ENCODE measurements at regions not wholly inside any gene's neighbourhood (a gene's known extent, or its start where the extent isn't known, plus 50 kb on each side); places are given as distances from the start of the nearest gene placed in this dataset.

- no peaks in the 10 kb centered on the region for H3K4me1 Mint-ChIP-seq
- TF ChIP-seq EZH2phosphoT487 (IDR thresholded peaks at IDR 0.05) = no peak
- TF ChIP-seq, protein P1, sequence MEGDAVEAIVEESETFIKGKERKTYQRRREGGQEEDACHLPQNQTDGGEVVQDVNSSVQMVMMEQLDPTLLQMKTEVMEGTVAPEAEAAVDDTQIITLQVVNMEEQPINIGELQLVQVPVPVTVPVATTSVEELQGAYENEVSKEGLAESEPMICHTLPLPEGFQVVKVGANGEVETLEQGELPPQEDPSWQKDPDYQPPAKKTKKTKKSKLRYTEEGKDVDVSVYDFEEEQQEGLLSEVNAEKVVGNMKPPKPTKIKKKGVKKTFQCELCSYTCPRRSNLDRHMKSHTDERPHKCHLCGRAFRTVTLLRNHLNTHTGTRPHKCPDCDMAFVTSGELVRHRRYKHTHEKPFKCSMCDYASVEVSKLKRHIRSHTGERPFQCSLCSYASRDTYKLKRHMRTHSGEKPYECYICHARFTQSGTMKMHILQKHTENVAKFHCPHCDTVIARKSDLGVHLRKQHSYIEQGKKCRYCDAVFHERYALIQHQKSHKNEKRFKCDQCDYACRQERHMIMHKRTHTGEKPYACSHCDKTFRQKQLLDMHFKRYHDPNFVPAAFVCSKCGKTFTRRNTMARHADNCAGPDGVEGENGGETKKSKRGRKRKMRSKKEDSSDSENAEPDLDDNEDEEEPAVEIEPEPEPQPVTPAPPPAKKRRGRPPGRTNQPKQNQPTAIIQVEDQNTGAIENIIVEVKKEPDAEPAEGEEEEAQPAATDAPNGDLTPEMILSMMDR (IDR thresholded peaks at IDR 0.05) = no peak
- no peak overlapping the region for H3K27ac Mint-ChIP-seq
- Histone ChIP-seq H3K4me1 (no peaks in the 10 kb centered on the region), H3K9me3 (ENCODE audit: low read depth) (no peaks in the 10 kb centered on the region), H3K9ac (no peak overlapping the region), H3K4me2 (no peak overlapping the region), H3K27me3 (no peaks in the 10 kb centered on the region), H3K79me2 (ENCODE audit: low read depth) (no peaks in the 10 kb centered on the region), H2AFZ (replicated peaks) (no peak overlapping the region), H4K20me1 (ENCODE audit: low read depth) (no peaks in the 10 kb centered on the region), H3K36me3 (no peaks in the 10 kb centered on the region), H3K4me3 (no peak overlapping the region), H3F3A (ENCODE audit: low read depth) (no peaks in the 10 kb centered on the region), H3K27ac (no peak overlapping the region)
- DNase-seq (ENCODE audit: low spot score) = peak; percentile 5
- H3K9me3 Mint-ChIP-seq = no peaks in the 10 kb centered on the region
- no peaks in the 10 kb centered on the region for H3K36me3 Mint-ChIP-seq
- peaks cover 2% of the 10 kb centered on the region for H3K27me3 Mint-ChIP-seq (ENCODE audit: insufficient read depth, low read depth)
- no peak overlapping the region for H3K4me3 Mint-ChIP-seq
Measured at GRCh38 chr4:32748498-32748897, 2028.3 kb downstream of the PCDH7 start.

- no peak overlapping the region for H3K4me3 Mint-ChIP-seq
- peaks cover 6% of the 10 kb centered on the region for H3K9me3 Mint-ChIP-seq
- H3K4me1 ChIP-seq = no peaks in the 10 kb centered on the region
- no peak overlapping the region for H3K4me2 ChIP-seq
- H2AFZ ChIP-seq (replicated peaks) = no peak overlapping the region
- no peaks in the 10 kb centered on the region for H4K20me1 ChIP-seq (ENCODE audit: low read depth)
- no peaks in the 10 kb centered on the region for H3K9me3 ChIP-seq (ENCODE audit: low read depth)
- H3F3A ChIP-seq (ENCODE audit: low read depth) = no peaks in the 10 kb centered on the region
- no peak overlapping the region for H3K9ac ChIP-seq
- no peaks in the 10 kb centered on the region for H3K79me2 ChIP-seq (ENCODE audit: low read depth)
- no peak for TF ChIP-seq EZH2phosphoT487 (IDR thresholded peaks at IDR 0.05)
- H3K27ac Mint-ChIP-seq = no peak overlapping the region
- no peak overlapping the region for H3K4me3 ChIP-seq
- H3K27ac ChIP-seq = no peak overlapping the region
- H3K36me3 Mint-ChIP-seq = no peaks in the 10 kb centered on the region
- no peak for DNase-seq (ENCODE audit: low spot score)
- no peaks in the 10 kb centered on the region for H3K4me1 Mint-ChIP-seq
- peaks cover 2% of the 10 kb centered on the region for H3K27me3 Mint-ChIP-seq (ENCODE audit: insufficient read depth, low read depth)
- H3K36me3 ChIP-seq = no peaks in the 10 kb centered on the region
- H3K27me3 ChIP-seq = no peaks in the 10 kb centered on the region
Measured at GRCh38 chr4:32752962-32753361, 2032.8 kb downstream of the PCDH7 start.

- Histone ChIP-seq H3K27me3 (no peaks in the 10 kb centered on the region), H3K4me3 (no peak overlapping the region), H3K4me1 (no peaks in the 10 kb centered on the region), H4K20me1 (ENCODE audit: low read depth) (no peaks in the 10 kb centered on the region), H3K79me2 (ENCODE audit: low read depth) (no peaks in the 10 kb centered on the region), H2AFZ (replicated peaks) (no peak overlapping the region), H3K9ac (no peak overlapping the region), H3K9me3 (ENCODE audit: low read depth) (no peaks in the 10 kb centered on the region), H3K4me2 (no peak overlapping the region), H3F3A (ENCODE audit: low read depth) (no peaks in the 10 kb centered on the region), H3K27ac (no peak overlapping the region), H3K36me3 (no peaks in the 10 kb centered on the region)
- H3K36me3 Mint-ChIP-seq = no peaks in the 10 kb centered on the region
- H3K27ac Mint-ChIP-seq = no peak overlapping the region
- no peaks in the 10 kb centered on the region for H3K27me3 Mint-ChIP-seq (ENCODE audit: insufficient read depth, low read depth)
- no peak overlapping the region for H3K4me3 Mint-ChIP-seq
- H3K4me1 Mint-ChIP-seq = no peaks in the 10 kb centered on the region
- H3K9me3 Mint-ChIP-seq = no peaks in the 10 kb centered on the region
- DNase-seq (ENCODE audit: low spot score) = no peak
- TF ChIP-seq, protein P1 (IDR thresholded peaks at IDR 0.05) = no peak
- TF ChIP-seq EZH2 (IDR thresholded peaks at IDR 0.05) (no peak), EZH2phosphoT487 (IDR thresholded peaks at IDR 0.05) (no peak)
Measured at GRCh38 chr4:32768664-32769389, 2048.7 kb downstream of the PCDH7 start.

- H3K27me3 ChIP-seq = no peaks in the 10 kb centered on the region
Measured at GRCh38 chr4:32771491-32771890, 2051.3 kb downstream of the PCDH7 start.

More at GRCh38 chr4:32771491-32771890, 2051.3 kb downstream of the PCDH7 start:
- H3K4me1 ChIP-seq = no peaks in the 10 kb centered on the region
- H3K9me3 ChIP-seq (ENCODE audit: low read depth) = no peaks in the 10 kb centered on the region
- H3K4me3 ChIP-seq = no peak overlapping the region
- no peak overlapping the region for H3K4me2 ChIP-seq
- H3K36me3 Mint-ChIP-seq = no peaks in the 10 kb centered on the region
- H3K4me3 Mint-ChIP-seq = no peak overlapping the region
- no peak overlapping the region for H2AFZ ChIP-seq (replicated peaks)
- H3K27ac ChIP-seq = no peak overlapping the region
- DNase-seq (ENCODE audit: low spot score) = no peak
- no peaks in the 10 kb centered on the region for H3K9me3 Mint-ChIP-seq
- no peaks in the 10 kb centered on the region for H3K4me1 Mint-ChIP-seq
- no peaks in the 10 kb centered on the region for H3K27me3 Mint-ChIP-seq (ENCODE audit: insufficient read depth, low read depth)
- no peaks in the 10 kb centered on the region for H3K79me2 ChIP-seq (ENCODE audit: low read depth)
- no peaks in the 10 kb centered on the region for H3K36me3 ChIP-seq
- H3K27ac Mint-ChIP-seq = no peak overlapping the region
- H3F3A ChIP-seq (ENCODE audit: low read depth) = no peaks in the 10 kb centered on the region
- H3K9ac ChIP-seq = no peak overlapping the region
- no peaks in the 10 kb centered on the region for H4K20me1 ChIP-seq (ENCODE audit: low read depth)
- TF ChIP-seq EZH2 (IDR thresholded peaks at IDR 0.05) (no peak), EZH2phosphoT487 (IDR thresholded peaks at IDR 0.05) (no peak)
- TF ChIP-seq, protein P1 (IDR thresholded peaks at IDR 0.05) = no peak

All from neural progenitor cell (in vitro differentiated cells).